ENCODE measurements at regions not wholly inside any gene's neighbourhood (a gene's known extent, or its start where the extent isn't known, plus 50 kb on each side); places are given as distances from the start of the nearest gene placed in this dataset.

DNA sequence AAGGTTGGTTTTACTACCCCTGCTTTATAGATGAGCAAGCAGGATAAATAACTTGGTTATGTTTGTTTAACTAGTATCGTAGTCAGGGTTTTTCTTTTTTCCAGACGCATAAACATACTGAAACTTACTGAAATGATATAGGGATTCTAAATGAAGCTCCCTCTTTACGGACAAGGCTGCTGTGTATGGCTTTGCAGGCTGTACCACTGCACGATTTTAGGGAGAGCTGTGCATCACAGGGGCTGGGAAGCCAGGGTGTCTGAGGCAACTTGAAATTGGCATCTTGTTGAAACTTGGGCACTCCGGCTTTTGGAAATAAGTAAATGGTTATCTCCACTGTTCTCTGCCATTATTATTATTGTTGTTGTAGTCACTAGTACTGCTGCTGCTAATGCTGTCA, 218.1 kb upstream of the CDH8 start:
- DNase-seq = no peak

DNA sequence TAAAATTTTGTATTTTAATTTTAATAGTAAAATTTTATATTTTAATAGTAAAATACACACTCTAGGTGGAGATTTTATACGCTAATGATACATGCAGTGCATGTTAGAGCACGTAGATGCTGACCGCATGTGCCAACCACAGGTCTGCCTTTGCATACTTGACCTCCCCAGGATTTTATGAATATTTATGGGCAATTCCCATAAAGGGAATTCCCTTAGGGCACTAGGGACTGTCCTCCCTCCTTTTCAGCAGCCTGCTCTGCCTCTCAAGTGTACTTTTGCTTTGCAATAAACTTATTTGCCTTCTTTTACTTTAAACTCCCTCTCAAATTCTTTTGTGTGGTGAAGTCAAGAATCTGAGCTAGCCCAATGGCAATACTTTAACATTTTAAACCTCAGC, 217.7 kb upstream of the CDH8 start:
- DNase-seq = no peak

DNA sequence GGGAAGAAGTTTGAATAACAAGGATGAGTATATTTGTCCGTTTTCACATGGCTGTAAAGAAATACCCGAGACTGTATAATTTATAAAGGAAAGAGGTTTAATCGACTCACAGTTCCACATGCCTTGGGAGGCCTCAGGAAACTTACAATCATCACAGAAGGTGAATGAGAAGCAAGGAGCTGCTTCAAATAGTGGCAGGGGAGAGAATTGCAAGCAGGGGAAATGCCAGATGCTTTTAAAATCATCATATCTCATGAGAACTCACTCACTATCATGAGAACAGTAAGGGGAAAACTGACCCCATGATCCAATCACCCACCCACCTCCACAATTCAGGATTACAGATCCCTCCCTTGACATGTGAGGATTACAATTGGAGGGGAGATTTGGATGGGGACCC, 212.8 kb upstream of the CDH8 start:
- no peak for DNase-seq

DNA sequence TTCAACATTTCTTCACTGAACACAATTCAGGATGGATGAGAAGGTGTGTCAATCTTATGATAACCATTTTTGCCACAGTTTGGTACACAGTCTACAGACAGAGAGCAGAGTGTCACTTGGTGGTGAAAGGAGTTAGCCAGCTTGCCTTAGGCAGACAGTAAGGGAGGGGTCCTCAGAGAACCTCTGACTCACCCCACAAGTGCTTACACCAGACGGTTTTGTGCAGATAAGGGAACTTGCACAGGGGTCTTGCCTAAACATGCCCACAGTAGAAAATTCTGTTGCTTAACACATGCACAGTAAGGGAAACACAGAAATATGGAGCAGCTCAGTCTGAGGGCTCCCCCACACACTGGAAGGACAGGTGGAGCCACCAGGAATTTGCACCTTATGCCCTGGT, 204.5 kb upstream of the CDH8 start:
- no peak for DNase-seq

DNA sequence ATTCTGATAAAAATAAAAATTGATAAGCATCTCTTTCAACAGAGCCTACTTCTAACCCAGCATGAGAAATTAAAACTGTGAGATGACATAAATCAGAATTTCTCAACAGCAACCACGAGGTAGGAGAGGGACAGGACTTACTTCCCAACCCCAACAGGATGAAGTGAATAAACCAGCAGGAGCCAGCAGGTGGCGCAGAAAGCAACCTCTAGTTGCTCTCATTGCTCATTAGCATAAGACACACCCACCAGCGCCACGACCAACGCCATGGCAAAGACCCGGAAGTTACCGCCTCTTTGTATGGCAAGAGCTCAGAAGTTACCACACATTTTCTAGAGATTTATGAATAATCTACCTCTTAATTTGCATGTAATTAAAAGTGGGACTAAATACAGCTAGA, 189.4 kb upstream of the CDH8 start:
- DNase-seq = peak; percentile 4

DNA sequence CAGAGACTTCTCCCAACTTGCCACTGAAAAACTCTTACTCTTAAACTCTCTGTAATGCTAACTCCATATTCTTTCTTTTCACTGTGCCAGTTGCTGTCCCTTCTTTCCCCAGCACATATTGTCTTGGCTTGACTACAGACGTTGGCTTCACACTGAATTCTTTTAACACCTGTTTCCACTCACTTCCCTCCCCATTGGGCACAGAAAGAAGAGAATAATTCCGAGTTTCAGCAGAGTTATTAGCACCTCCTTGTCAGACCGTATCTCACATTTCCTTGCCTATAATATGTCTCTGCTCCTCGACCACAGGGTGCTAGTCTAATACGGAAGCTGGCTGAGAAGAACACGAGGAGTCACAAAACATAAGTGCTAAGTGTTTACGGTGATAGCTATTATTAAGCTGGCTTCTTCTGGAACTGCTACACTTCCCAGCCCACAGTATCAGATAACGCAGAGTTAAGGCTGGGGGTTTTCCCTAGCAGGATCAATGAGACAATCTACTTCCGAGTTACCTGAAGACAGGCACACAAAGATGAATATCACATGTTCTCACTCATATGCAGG, 188.5 kb upstream of the CDH8 start:
- DNase-seq = no peak

DNA sequence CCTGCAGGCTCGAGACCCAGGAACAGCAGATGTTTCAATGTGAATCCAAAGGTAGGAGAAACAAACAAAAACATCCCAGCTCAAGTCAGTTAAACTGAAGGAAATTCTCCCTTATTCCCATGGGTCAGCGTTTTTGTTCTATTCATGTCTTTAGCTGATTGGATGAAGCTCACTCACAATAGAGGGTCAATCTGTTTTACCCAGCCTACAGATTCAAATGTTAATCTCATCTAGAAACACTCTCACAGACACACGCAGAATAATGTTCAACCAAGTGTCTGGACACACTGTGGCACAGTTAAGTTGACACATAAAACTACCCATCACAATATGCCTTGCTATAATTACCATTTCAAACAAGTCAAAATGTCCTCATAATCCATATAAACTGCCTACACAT, 180.6 kb upstream of the CDH8 start:
- DNase-seq = no peak

DNA sequence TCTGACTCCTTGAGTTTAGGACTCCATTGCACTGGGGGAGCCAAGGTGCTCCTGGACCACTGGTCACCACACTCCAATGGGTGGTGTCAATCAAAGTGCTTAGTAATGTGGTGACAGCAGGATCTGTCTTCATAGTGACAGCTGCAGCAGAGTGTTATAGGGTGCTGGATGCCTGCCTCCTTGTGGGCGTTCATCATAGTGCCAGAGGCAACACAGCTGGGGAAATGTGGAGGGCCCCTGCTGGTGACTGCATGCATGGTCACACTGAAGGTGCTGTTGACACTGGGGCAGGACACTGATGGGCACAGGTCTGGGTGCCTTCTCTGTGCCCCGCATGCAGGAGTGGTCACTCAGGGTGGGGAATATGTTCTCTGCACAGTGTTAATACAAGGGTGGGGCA, 177.5 kb upstream of the CDH8 start:
- no peak for DNase-seq

DNA sequence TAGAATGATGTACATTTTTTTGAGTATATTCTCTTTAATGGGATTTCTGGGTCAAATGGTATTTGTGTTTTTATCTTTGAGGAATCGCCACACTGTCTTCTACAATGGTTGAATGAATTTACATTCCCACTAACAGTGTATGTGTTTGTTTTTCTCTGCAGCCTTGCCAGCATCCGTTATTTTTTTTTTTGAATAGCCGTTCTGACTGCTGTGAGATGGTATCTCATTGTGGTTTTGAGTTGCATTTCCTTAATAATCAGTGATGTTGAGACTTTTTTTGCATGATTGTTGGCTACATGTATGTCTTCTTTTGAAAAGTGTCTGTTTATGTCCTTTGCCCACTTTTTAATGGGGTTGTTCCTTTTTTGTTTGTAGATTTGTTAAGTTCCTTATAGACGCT, 172.7 kb upstream of the CDH8 start:
- no peak for DNase-seq

DNA sequence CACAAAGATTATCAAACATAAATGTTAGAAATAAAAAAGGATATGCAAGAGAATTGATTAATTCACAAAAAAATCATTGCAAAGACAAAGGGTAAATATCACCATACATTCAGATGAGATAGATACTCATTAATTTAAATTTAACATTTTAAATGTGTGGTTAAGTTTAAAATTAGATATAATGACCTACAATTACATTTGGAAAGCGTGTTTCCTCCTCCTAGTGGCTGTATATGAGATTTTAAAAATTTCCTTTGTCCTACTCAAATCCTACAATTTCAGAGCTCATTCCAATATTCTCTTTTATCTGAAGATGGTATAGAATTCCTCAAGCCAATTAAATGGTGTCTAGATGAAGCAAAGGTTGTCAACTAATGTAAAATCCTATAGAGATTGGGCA, 169.2 kb upstream of the CDH8 start:
- DNase-seq = no peak

DNA sequence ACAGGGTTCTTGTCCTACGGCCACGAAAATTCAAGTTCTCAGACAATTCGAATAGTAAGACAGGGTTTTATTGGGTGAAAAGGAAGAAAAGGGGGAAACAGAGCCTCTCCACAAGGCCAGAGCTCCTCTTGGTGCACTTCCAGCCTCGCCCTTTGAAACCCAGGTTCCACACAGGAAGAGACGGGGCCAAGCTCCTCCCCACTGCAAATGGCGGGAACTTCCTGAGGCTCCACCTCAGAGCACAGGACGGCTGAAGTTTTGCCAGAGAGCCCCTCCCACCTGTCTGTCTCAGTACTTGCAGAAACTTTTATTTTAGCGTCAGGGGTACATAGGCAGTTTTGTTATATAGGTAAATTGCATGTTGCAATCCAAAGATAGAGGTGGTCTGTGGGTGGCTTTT, 165.7 kb upstream of the CDH8 start:
- no peak for DNase-seq

DNA sequence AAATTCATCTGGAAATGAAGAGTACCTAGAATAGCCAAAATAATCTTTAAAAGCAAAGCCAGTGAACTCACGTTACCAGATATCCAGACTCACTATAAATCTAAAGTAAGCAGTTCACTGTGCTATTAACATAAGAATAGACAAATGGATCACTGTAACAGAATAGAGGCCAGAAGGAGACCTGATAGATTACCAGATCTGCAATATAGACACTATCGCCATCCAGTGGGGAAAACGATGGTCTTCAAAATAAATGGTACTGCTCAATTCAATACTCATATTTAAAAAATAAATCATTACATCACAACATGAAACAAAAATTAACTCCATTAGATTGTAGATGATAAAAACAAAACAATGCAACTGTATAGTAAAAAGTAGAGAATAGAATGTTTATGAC, 158.6 kb upstream of the CDH8 start:
- DNase-seq = no peak

DNA sequence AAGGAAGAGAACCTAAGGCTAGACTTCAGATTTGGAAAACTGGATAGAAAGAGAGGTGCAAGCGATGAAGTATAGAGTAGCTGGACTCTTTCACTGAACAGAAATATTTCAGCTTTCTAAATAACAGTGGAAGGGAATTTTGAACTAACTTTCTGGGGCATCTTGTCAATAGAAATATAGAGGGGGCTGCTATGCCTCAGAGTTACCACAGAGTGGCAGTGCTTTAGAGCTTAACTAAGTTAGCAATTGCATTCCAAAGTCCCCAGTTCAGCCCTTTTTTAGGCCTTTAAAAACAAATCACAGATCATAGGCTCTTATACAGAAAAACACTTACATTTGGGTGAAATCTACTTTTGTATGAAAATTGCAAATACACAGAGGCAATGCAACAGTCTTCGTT, 154.2 kb upstream of the CDH8 start:
- no peak for DNase-seq

DNA sequence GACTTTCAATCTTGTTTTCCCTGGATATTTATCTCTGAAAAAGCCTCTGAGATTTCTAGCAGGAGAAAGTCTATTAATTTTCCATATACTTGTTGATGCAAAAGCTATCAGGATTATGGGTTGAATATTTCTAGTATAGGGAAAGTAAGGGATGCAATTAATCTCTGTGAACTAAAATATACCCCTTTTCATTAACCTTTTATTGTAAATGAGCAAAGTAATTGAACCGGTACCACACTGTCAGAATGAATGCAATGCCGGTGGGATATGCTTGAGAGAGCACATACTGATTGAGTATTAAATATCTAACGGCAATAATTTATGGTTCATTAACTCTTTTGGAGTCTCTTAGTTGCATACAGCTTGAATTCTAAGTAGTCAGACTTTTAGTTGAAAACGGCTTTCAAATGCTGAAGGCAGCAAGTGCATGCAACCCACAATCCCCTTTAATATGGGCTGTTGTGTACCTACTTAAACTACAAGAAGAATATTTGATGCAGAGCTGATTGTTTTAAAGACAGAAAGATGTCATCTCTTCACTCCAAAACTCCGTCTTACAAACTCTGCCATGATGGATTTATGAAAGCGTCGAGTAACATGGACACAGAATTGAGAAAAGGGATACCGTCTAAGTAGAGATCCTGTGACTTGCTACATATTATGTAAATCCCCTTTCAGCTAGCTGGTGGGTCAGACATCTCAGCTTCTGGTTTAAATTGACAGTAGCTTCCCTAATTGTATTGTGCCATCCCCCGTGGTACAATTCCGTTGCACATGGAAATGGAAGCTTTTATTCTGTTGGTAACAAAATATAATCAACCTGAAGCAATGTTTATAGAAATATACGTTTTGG, 141.3 kb upstream of the CDH8 start:
- no peak for DNase-seq

DNA sequence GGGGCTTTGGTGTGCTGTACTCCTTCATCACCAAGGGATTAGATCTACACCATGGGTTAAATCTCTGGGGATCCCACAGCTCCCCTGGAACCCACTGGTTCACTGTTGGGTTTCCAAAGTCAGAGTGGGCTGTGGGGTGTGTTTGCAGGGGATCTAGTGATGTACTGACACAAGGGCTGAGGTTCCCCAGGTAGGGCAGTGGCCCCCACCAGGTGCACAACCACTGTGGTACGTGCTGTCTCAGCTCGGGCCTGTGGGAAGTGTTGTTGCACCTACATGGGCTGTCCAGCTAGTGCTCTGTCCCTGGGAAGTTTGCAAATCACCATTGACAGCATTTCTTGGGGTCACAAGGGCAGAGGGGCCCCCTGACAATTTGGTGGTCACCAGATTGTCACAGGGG, 134.4 kb upstream of the CDH8 start:
- no peak for DNase-seq

DNA sequence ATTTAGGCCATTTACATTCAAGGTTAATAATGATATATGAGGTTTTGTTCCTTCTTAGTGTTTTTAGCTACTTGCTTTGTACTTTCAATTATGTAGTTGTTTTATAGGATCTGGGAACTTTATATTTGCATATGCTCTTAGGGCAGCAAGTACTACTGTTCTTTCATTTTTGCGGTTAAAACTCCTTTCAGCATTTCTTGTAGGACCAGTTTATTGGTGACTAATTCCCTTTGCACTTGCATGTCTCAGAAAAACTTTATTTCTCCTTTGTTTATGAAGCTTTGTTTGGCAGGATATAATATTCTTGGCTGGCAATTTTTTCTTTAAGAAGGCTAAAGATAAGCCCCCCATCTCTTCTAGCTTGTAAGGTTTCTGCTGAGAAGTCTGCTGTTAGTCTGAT, 131.3 kb upstream of the CDH8 start:
- no peak for DNase-seq

DNA sequence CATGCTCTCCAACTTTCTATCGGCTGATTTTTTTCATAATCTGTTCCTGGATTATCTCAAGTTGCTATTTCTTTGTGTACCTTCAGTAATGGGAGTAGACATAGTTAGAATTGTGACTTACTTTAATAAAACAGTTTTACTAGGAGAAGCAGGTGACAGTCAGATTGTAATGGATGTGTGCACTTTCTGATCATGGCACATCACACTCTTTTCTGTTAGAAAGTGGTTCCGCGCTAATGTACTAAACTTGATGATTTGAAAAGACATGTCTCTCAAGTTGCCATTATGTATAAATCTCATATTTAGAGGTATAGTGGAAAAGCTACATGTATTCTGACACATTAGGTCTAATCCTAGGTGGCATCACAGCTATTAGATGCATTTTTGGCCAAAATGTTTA, 121.3 kb upstream of the CDH8 start:
- DNase-seq = no peak

DNA sequence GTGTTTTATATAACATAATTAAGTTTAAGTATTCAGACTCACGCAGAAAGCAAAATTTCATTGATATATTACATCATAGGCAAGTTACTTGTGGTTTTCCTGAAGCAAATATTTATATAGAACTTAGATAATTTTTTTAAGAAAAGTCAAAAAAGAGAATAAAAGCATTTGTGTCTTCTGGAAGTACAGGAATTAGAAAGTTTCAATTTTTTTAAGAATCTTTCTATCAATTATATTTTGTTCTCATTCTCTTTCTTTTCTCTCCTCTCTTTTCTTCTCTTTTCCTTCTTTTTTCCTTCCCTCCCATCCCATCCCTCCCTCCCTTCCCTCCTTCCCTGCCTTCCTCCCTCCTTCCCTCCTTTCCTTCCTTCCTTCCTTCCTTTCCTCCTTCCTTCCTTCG, 120.7 kb upstream of the CDH8 start:
- no peak for DNase-seq

DNA sequence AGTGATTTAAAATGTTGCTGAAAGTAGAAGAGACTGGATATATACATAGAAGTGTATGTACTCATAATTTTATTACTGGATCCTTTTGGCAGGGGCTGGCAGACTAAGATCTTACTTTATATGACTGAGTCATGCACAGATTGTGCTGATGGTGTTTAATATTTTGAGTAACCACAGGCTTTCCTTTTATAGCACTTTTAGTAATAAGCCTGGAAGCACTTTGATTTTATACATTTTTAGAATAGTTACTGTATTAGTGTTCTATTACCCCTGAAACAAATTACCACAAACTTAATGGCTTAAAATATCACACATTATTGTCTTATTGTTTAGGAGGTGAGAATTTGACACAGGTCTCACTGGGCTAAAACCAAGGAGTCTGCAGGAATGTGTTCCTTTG, 113.4 kb upstream of the CDH8 start:
- DNase-seq = no peak

DNA sequence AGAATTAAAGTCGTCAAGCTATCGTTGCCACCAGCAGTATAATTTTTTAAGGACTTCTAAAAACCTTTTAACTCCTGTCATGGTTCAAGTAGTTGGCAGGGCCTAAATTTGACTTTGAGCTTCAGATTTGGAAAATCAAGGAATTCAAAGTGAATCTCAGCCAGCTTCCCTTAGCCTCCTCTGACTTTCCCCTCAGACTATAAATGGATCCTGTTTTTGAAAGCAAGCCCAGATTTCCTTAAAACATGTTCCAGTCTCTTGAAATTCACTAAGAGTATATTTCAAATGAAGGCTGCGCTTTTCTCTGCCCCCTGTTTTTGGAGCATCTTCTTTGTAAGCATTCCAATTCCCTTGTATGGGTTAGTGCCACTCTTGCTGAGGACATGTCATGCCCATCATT, 101.8 kb upstream of the CDH8 start:
- no peak for DNase-seq

DNA sequence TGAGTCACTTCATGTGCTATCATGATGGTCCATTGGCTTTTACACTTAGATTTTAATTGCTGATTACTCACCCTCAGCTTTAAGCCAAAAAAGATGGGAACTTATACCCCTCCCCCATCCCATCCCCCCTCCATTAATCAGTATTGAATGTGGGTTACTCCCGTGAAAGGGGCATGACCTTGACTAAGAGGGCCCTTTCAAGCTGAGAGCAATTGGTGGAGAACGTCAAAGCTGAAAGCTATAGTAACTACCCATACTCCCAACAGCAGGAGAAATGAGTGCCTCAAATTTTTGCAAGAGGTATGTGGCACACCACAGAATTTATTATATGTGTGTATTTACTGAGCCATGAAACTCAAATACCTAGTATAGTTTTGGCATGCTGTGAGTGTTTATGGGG, 99.7 kb upstream of the CDH8 start:
- peak; percentile 2 for DNase-seq

DNA sequence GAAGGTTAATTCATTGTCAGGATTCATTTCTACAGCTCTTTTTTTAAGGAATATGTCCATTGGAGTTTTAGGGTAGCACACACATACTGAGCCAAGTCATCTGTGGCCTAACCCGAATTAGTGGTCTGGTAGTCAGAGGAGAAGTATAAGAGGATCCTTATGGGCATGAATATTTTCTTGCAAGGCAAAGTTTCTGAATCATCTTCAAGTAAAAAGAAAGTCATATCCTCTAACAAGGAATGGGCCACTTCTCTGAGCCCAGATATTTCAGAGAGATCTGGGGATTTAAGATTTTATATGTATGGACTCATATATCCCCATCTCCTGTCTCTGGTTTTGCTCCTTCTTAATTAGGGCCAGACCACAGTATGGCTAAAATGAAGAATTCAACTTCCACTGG, 99.2 kb upstream of the CDH8 start:
- no peak for DNase-seq

DNA sequence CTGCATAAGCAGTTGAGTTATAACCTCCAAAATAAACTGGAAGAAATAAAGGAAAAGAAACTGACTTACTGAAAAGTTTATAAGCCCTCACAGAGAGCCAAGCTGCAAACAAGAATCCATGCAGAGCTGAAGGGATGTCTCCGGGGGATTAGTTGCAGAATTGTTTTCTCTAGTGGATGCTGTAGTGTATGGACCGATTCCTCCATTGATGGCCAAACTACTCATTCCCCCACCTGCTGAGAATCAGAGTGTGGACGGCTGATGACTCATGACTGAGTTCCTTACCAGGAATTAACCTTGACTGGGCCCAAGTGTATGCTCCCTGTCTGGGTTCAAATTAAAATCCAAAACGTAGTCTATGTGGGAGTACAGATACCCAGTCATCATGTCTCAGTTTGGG, 93.9 kb upstream of the CDH8 start:
- DNase-seq = no peak

DNA sequence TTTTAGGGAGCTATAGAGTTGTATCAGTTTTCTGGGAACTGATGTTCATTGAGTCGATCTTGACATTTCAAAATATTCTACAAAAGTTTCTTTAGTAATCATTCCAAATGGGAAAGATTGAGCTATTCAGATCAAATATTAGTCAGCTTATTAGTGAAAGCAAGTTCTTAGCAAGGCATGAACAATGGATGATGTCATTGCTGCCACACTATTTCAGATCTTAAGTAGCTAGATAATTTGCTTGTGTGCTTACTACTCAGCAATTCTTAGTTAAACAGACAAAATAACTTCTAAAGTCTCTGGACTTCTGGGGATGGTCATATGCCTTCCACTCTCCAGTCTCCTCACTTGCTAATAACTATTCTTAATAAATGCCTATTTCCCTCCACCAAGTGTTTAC, 69.0 kb upstream of the CDH8 start:
- no peak for DNase-seq

DNA sequence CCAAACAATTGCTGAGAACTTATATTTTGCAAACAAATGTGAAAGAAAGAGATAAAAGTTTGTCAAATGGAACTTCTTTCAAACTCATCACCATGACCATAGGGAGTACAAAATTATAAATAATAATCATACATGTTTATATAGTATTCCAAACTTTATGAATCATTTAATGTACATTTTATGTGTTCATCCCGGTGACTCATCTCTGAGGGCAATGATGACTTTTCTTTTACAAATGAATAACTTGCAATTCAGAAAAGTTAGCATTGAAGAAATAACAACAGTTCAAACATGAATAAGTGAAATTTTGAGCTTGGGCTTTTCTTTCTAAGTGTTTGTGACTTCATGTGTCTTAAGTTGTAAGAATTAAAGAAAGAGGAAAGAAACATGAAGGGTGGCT, 66.3 kb upstream of the CDH8 start:
- no peak for DNase-seq
